ENCODE measurements at regions not wholly inside any gene's neighbourhood (a gene's known extent, or its start where the extent isn't known, plus 50 kb on each side); places are given as distances from the start of the nearest gene placed in this dataset.

- Histone ChIP-seq H3K4me1 (ENCODE audit: insufficient read depth, low read length) (no peaks in the 10 kb centered on the region), H3K4me3 (ENCODE audit: low read length) (no peak overlapping the region), H3K9me3 (ENCODE audit: insufficient read depth, low read depth, low read length) (no peaks in the 10 kb centered on the region), H3K36me3 (ENCODE audit: insufficient read depth, low read length) (no peaks in the 10 kb centered on the region), H3K27ac (ENCODE audit: low read depth, low read length) (no peak overlapping the region), H3K9ac (ENCODE audit: low read depth, low read length) (no peak overlapping the region), H3K27me3 (ENCODE audit: insufficient read depth, low read length) (0 out of 2 replicates have a peak, but pooled peaks cover 4% of the 10 kb centered on the region)
- 77% methylated on average over 3 of the region's 3 CpGs for WGBS
Measured at GRCh38 chr11:119531056-119531455, 108.1 kb upstream of the THY1 start.

- 91% methylated on average over 6 of the region's 6 CpGs for WGBS
- Histone ChIP-seq H3K36me3 (ENCODE audit: insufficient read depth, low read length) (no peaks in the 10 kb centered on the region), H3K27ac (ENCODE audit: low read depth, low read length) (no peak overlapping the region), H3K9ac (ENCODE audit: low read depth, low read length) (no peak overlapping the region), H3K4me3 (ENCODE audit: low read length) (no peak overlapping the region), H3K27me3 (ENCODE audit: insufficient read depth, low read length) (0 out of 2 replicates have a peak, but pooled peaks cover 4% of the 10 kb centered on the region), H3K4me1 (ENCODE audit: insufficient read depth, low read length) (no peaks in the 10 kb centered on the region), H3K9me3 (ENCODE audit: insufficient read depth, low read depth, low read length) (no peaks in the 10 kb centered on the region)
Measured at GRCh38 chr11:119530509-119530908, 107.5 kb upstream of the THY1 start.

GRCh38 chr11:119529936-119530335, 107.0 kb upstream of the THY1 start:
- Histone ChIP-seq H3K36me3 (ENCODE audit: insufficient read depth, low read length) (no peaks in the 10 kb centered on the region), H3K27me3 (ENCODE audit: insufficient read depth, low read length) (0 out of 2 replicates have a peak, but pooled peaks cover 4% of the 10 kb centered on the region), H3K4me1 (ENCODE audit: insufficient read depth, low read length) (no peaks in the 10 kb centered on the region), H3K9me3 (ENCODE audit: insufficient read depth, low read depth, low read length) (no peaks in the 10 kb centered on the region), H3K9ac (ENCODE audit: low read depth, low read length) (no peak overlapping the region), H3K27ac (ENCODE audit: low read depth, low read length) (no peak overlapping the region), H3K4me3 (ENCODE audit: low read length) (no peak overlapping the region)
- 70% methylated on average over 4 of the region's 4 CpGs for WGBS

DNA sequence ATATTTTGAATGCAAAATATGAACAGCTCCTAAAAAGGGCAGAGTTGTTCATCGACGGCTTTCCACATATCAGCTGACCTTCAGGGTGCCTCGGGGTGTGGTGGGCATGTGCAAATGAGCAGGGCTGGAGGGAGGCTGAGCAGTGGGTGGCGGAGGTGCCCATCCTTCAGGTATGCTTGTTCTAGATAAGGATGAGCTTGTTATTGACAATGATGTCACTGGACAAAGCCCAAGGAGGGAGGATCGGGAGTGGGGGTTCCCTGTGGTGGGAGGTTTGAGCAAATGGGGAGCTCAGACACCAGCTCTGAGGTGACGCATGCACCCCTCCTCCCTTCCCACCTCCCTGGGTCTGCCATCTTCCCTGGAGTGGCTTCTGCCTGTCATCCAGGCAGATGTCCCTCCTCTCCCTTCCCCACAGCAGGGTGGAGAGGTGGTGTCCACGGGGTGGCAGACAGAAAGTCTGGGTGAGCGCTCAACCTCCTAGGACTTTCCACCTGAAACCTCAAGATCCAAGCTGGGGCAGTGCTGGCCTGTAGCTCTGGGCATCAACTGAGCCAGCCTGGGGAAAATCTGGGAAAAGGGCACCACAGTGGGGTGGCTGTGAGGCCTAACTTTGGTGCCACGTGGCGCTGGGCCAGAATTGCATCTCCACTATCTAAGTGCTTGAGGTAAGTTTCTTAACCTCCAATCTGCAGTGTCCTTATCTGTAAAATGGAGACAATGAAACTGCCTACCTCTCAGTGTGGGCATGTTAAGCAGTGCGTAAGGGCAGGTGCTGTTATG, 106.3 kb upstream of the THY1 start:
- Histone ChIP-seq H3K27ac (ENCODE audit: low read depth, low read length) (no peak overlapping the region), H3K36me3 (ENCODE audit: insufficient read depth, low read length) (no peaks in the 10 kb centered on the region), H3K4me1 (ENCODE audit: insufficient read depth, low read length) (no peaks in the 10 kb centered on the region), H3K27me3 (ENCODE audit: insufficient read depth, low read length) (0 out of 2 replicates have a peak, but pooled peaks cover 4% of the 10 kb centered on the region), H3K9ac (ENCODE audit: low read depth, low read length) (no peak overlapping the region), H3K4me3 (ENCODE audit: low read length) (no peak overlapping the region), H3K9me3 (ENCODE audit: insufficient read depth, low read depth, low read length) (no peaks in the 10 kb centered on the region)
- 87% methylated on average over 11 of the region's 11 CpGs for WGBS

DNA sequence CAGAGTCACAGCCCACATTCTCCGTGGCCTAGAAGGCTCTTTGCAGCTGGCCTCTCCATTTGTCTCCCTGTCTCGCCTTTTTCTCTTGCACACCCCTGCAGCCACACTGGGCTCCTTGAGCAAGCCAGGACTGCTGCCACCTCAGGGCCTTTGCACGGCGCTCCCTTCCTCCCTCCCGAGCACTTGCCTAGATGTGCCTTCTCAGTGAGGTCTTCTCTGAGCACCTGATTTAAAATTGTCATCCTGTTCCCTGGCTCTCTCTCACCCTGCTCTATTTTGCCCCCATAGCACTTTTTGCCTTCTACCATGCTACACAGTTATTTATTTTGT, 102.9 kb upstream of the THY1 start:
- 93% methylated on average over 5 of the region's 5 CpGs for WGBS
- Histone ChIP-seq H3K4me3 (ENCODE audit: low read length) (no peak overlapping the region), H3K4me1 (ENCODE audit: insufficient read depth, low read length) (no peaks in the 10 kb centered on the region), H3K27me3 (ENCODE audit: insufficient read depth, low read length) (no peaks in the 10 kb centered on the region), H3K27ac (ENCODE audit: low read depth, low read length) (no peak overlapping the region), H3K9me3 (ENCODE audit: insufficient read depth, low read depth, low read length) (no peaks in the 10 kb centered on the region), H3K36me3 (ENCODE audit: insufficient read depth, low read length) (no peaks in the 10 kb centered on the region), H3K9ac (ENCODE audit: low read depth, low read length) (no peak overlapping the region)

GRCh38 chr11:119525180-119525866, 102.4 kb upstream of the THY1 start:
- no peak overlapping the region for H3K4me3 ChIP-seq (ENCODE audit: low read length)
- H3K4me1 ChIP-seq (ENCODE audit: insufficient read depth, low read length): no peaks in the 10 kb centered on the region
- no peaks in the 10 kb centered on the region for H3K36me3 ChIP-seq (ENCODE audit: insufficient read depth, low read length)
- no peaks in the 10 kb centered on the region for H3K9me3 ChIP-seq (ENCODE audit: insufficient read depth, low read depth, low read length)
- no peak overlapping the region for H3K27ac ChIP-seq (ENCODE audit: low read depth, low read length)
- H3K27me3 ChIP-seq (ENCODE audit: insufficient read depth, low read length): no peaks in the 10 kb centered on the region
- 91% methylated on average over 6 of the region's 7 CpGs for WGBS
- H3K9ac ChIP-seq (ENCODE audit: low read depth, low read length): no peak overlapping the region

DNA sequence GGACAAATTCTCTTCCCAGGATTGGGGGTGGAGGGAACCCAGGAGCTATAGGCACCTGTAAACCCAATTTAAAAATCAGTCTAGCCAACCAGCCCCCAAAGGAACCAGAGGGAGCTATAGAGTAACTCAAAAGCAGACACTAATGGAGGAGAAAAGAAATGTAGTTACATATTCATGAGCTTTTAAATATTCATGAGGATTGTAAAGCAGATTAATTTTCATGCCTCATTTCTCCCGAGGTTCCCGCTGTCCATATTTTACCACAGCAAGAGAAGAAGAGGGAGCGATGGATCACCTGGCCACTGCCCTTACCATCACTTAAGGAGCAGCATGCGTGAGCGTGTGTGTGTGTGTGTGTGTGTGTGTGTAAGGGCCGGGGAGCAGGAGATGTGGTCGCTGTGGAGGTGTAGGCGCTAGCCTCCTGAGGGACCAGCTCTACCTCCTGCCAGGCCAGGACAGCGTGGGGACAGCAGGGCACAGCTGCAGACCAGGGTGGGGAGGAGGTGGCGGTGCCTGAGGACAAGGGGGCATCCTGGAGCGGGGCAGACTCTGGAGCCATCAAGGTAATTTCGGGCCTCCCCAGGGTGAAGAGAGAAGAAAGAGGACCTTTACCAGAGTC, 100.7 kb upstream of the THY1 start:
- 87% methylated on average over 11 of the region's 12 CpGs for WGBS
- H3K4me3 ChIP-seq (ENCODE audit: low read length): no peak overlapping the region
- H3K27ac ChIP-seq (ENCODE audit: low read depth, low read length): no peak overlapping the region
- no peaks in the 10 kb centered on the region for H3K36me3 ChIP-seq (ENCODE audit: insufficient read depth, low read length)
- H3K4me1 ChIP-seq (ENCODE audit: insufficient read depth, low read length): no peaks in the 10 kb centered on the region
- H3K9ac ChIP-seq (ENCODE audit: low read depth, low read length): no peak overlapping the region
- H3K9me3 ChIP-seq (ENCODE audit: insufficient read depth, low read depth, low read length): no peaks in the 10 kb centered on the region
- H3K27me3 ChIP-seq (ENCODE audit: insufficient read depth, low read length): no peaks in the 10 kb centered on the region

DNA sequence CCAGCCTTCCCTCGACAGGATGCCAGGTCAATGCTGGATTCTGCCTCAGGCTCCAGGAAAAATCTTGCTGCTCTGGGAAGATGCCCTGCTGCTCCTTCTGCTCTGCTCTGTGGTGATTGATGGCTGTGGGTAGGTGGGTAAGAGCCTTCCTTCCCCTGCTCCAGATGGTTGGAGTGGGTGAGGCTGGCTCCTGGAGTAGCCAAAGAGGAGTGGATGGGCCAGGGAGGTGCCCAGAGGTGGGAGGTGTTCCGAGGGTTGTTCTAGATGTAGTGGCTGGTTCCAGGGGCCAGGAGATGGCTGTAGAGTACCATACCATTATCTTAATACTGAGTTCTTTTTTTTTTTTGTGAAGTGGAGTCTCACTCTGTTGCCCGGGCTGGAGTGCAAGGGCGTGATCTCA, 99.6 kb upstream of the THY1 start:
- H3K4me3 ChIP-seq (ENCODE audit: low read length): no peak overlapping the region
- H3K9ac ChIP-seq (ENCODE audit: low read depth, low read length): no peak overlapping the region
- H3K27ac ChIP-seq (ENCODE audit: low read depth, low read length): no peak overlapping the region
- 82% methylated on average over 3 of the region's 4 CpGs for WGBS
- H3K4me1 ChIP-seq (ENCODE audit: insufficient read depth, low read length): no peaks in the 10 kb centered on the region
- H3K27me3 ChIP-seq (ENCODE audit: insufficient read depth, low read length): no peaks in the 10 kb centered on the region
- no peaks in the 10 kb centered on the region for H3K9me3 ChIP-seq (ENCODE audit: insufficient read depth, low read depth, low read length)
- H3K36me3 ChIP-seq (ENCODE audit: insufficient read depth, low read length): no peaks in the 10 kb centered on the region

GRCh38 chr11:119521551-119521950, 98.6 kb upstream of the THY1 start:
- WGBS: 88% methylated on average over 11 of the region's 11 CpGs
- H3K36me3 ChIP-seq (ENCODE audit: insufficient read depth, low read length): no peaks in the 10 kb centered on the region
- H3K4me3 ChIP-seq (ENCODE audit: low read length): no peak overlapping the region

DNA sequence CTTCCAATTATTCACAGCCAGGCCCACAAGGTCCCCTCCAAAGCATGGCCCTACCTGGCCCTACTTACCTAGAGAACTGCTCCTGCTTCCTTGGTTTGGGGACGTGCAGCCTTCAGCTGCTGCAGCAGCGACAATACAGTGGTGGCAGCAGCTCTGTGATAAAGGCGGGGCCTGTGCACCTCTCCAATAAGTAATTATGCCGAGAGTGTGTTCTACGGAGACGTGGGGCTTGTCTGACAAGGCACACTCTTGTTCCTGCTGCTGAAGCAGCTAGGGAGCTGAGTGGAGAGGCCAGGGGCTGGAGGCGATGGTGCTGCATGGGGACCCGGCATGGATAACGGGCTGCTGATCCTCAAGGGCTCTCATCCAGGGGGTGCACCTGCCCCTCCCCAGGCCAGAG, 98.0 kb upstream of the THY1 start:
- no peaks in the 10 kb centered on the region for H3K36me3 ChIP-seq (ENCODE audit: insufficient read depth, low read length)
- no peak overlapping the region for H3K9ac ChIP-seq (ENCODE audit: low read depth, low read length)
- no peaks in the 10 kb centered on the region for H3K9me3 ChIP-seq (ENCODE audit: insufficient read depth, low read depth, low read length)
- H3K4me3 ChIP-seq (ENCODE audit: low read length): no peak overlapping the region
- no peaks in the 10 kb centered on the region for H3K4me1 ChIP-seq (ENCODE audit: insufficient read depth, low read length)
- 89% methylated on average over 9 of the region's 9 CpGs for WGBS
- H3K27me3 ChIP-seq (ENCODE audit: insufficient read depth, low read length): no peaks in the 10 kb centered on the region
- H3K27ac ChIP-seq (ENCODE audit: low read depth, low read length): no peak overlapping the region

More at GRCh38 chr11:119521551-119521950, 98.6 kb upstream of the THY1 start:
- Histone ChIP-seq H3K27me3 (ENCODE audit: insufficient read depth, low read length) (no peaks in the 10 kb centered on the region), H3K9ac (ENCODE audit: low read depth, low read length) (no peak overlapping the region), H3K4me1 (ENCODE audit: insufficient read depth, low read length) (no peaks in the 10 kb centered on the region), H3K27ac (ENCODE audit: low read depth, low read length) (no peak overlapping the region), H3K9me3 (ENCODE audit: insufficient read depth, low read depth, low read length) (no peaks in the 10 kb centered on the region)

- H3K27me3 ChIP-seq (ENCODE audit: insufficient read depth, low read length): no peaks in the 10 kb centered on the region
- H3K4me1 ChIP-seq (ENCODE audit: insufficient read depth, low read length): no peaks in the 10 kb centered on the region
- H3K9me3 ChIP-seq (ENCODE audit: insufficient read depth, low read depth, low read length): no peaks in the 10 kb centered on the region
- WGBS: 48% methylated on average over 1 of the region's 1 CpG
- H3K4me3 ChIP-seq (ENCODE audit: low read length): no peak overlapping the region
- H3K36me3 ChIP-seq (ENCODE audit: insufficient read depth, low read length): no peaks in the 10 kb centered on the region
- no peak overlapping the region for H3K27ac ChIP-seq (ENCODE audit: low read depth, low read length)
- no peak overlapping the region for H3K9ac ChIP-seq (ENCODE audit: low read depth, low read length)
Measured at GRCh38 chr11:119520400-119520799, 97.4 kb upstream of the THY1 start.
